T-helper 17 cell (primary cell): ENCODE measurements at regions not wholly inside any gene's neighbourhood (a gene's known extent, or its start where the extent isn't known, plus 50 kb on each side); places are given as distances from the start of the nearest gene placed in this dataset.
A peak's percentile ranks its signal among the peaks of the same experiment; 100 is the strongest.

Experiments used
- ATAC-seq: fragments of 150-1000 bp; cut with Tn5 transposase; 2 replicates; pipeline ENCODE4 v1.10.0; 2021; ENCODE audit warnings: mild to moderate bottlenecking, moderate library complexity
- DNase-seq, 3 donors: peaks; one replicate each; pipeline versions ENCODE4 v3.0.0 to v3.0.0-alpha.2; 2020 to 2021
- H3K9me3 ChIP-seq: one replicate; pipeline ENCODE4 v1.7.0; 2013; ENCODE audit warnings: low read length, mild to moderate bottlenecking; ENCODE audit not compliant: control insufficient read depth, poor library complexity, severe bottlenecking
- H3K27ac Mint-ChIP-seq: one replicate; pipeline ENCODE4 v1.8.0; 2022; ENCODE audit warnings: mild to moderate bottlenecking, moderate library complexity, mixed read lengths
- H3K27me3 Mint-ChIP-seq: one replicate; pipeline ENCODE4 v1.8.0; 2022; ENCODE audit warnings: mixed read lengths
- H3K36me3 Mint-ChIP-seq: one replicate; pipeline ENCODE4 v1.8.0; 2022; ENCODE audit warnings: low read depth, mixed read lengths
- H3K4me1 Mint-ChIP-seq: one replicate; pipeline ENCODE4 v1.8.0; 2022; ENCODE audit warnings: mild to moderate bottlenecking, mixed read lengths
- H3K4me3 Mint-ChIP-seq: one replicate; pipeline ENCODE4 v1.8.0; 2022; ENCODE audit warnings: mild to moderate bottlenecking, moderate library complexity, mixed read lengths

GRCh38 chr2:12073217-12073852 is 326.9 kb downstream of the LPIN1 start:
- H3K9me3 ChIP-seq: no peaks in the 10 kb centered on the region
- ATAC-seq (no peak), DNase-seq (no peak)
- H3K36me3 Mint-ChIP-seq: no peaks in the 10 kb centered on the region
- peaks cover 12% of the 10 kb centered on the region for H3K4me1 Mint-ChIP-seq
- no peak overlapping the region for H3K4me3 Mint-ChIP-seq
- no peak overlapping the region for H3K27ac Mint-ChIP-seq
- H3K27me3 Mint-ChIP-seq: peaks cover 4% of the 10 kb centered on the region

- H3K4me3 Mint-ChIP-seq: peak overlapping the region; percentile 52
- peak; percentile 57 for ATAC-seq
- no peaks in the 10 kb centered on the region for H3K36me3 Mint-ChIP-seq
- H3K4me1 Mint-ChIP-seq: peaks cover 12% of the 10 kb centered on the region
- H3K27ac Mint-ChIP-seq: peak overlapping the region; percentile 16
- DNase-seq: no peak
- H3K9me3 ChIP-seq: no peaks in the 10 kb centered on the region
- peaks cover 4% of the 10 kb centered on the region for H3K27me3 Mint-ChIP-seq
These were observed 327.9 kb downstream of the LPIN1 start for GRCh38 chr2:12074126-12074844.

GRCh38 chr2:12074845-12075217 is 328.4 kb downstream of the LPIN1 start:
- H3K27ac Mint-ChIP-seq: no peak overlapping the region
- H3K4me1 Mint-ChIP-seq: peaks cover 12% of the 10 kb centered on the region
- H3K36me3 Mint-ChIP-seq: no peaks in the 10 kb centered on the region
- H3K9me3 ChIP-seq: no peaks in the 10 kb centered on the region
- no peak for DNase-seq
- ATAC-seq: no peak
- peaks cover 4% of the 10 kb centered on the region for H3K27me3 Mint-ChIP-seq
- H3K4me3 Mint-ChIP-seq: no peak overlapping the region

GRCh38 chr2:12075603-12076002 is 329.2 kb downstream of the LPIN1 start:
- Mint-ChIP-seq H3K27ac (no peak overlapping the region), H3K4me1 (peaks cover 8% of the 10 kb centered on the region), H3K4me3 (no peak overlapping the region), H3K36me3 (no peaks in the 10 kb centered on the region), H3K27me3 (peaks cover under 1% of the 10 kb centered on the region)
- ATAC-seq: no peak
- no peaks in the 10 kb centered on the region for H3K9me3 ChIP-seq
- no peak for DNase-seq

- Mint-ChIP-seq H3K27ac (no peak overlapping the region), H3K4me3 (no peak overlapping the region), H3K36me3 (no peaks in the 10 kb centered on the region), H3K27me3 (no peaks in the 10 kb centered on the region), H3K4me1 (peaks cover 12% of the 10 kb centered on the region)
- H3K9me3 ChIP-seq: no peaks in the 10 kb centered on the region
- no peak for ATAC-seq
- DNase-seq: no peak
These were observed 330.4 kb downstream of the LPIN1 start for GRCh38 chr2:12076810-12077209.

- DNase-seq: no peak
- H3K4me3 Mint-ChIP-seq: no peak overlapping the region
- H3K36me3 Mint-ChIP-seq: no peaks in the 10 kb centered on the region
- H3K4me1 Mint-ChIP-seq: peaks cover 11% of the 10 kb centered on the region
- no peak for ATAC-seq
- peak overlapping the region; percentile 41 for H3K27ac Mint-ChIP-seq
- H3K27me3 Mint-ChIP-seq: no peaks in the 10 kb centered on the region
- H3K9me3 ChIP-seq: no peaks in the 10 kb centered on the region
These were observed 333.9 kb downstream of the LPIN1 start for GRCh38 chr2:12080360-12080759.

- H3K27ac Mint-ChIP-seq: peak overlapping the region; percentile 41
- H3K4me3 Mint-ChIP-seq: no peak overlapping the region
- no peaks in the 10 kb centered on the region for H3K27me3 Mint-ChIP-seq
- peaks cover 11% of the 10 kb centered on the region for H3K4me1 Mint-ChIP-seq
- no peaks in the 10 kb centered on the region for H3K36me3 Mint-ChIP-seq
- peak; percentile 92 for ATAC-seq
- DNase-seq: no peak
- H3K9me3 ChIP-seq: no peaks in the 10 kb centered on the region
These were observed 335.2 kb downstream of the LPIN1 start for GRCh38 chr2:12081481-12082210.

GRCh38 chr2:12083081-12083581 is 336.7 kb downstream of the LPIN1 start:
- Mint-ChIP-seq H3K27ac (no peak overlapping the region), H3K36me3 (no peaks in the 10 kb centered on the region), H3K4me3 (no peak overlapping the region), H3K4me1 (peaks cover 11% of the 10 kb centered on the region), H3K27me3 (no peaks in the 10 kb centered on the region)
- DNase-seq (no peak), ATAC-seq (no peak)
- no peaks in the 10 kb centered on the region for H3K9me3 ChIP-seq

GRCh38 chr2:12083713-12084419 is 337.4 kb downstream of the LPIN1 start:
- Mint-ChIP-seq H3K4me1 (peaks cover 11% of the 10 kb centered on the region), H3K36me3 (no peaks in the 10 kb centered on the region), H3K27ac (no peak overlapping the region), H3K27me3 (no peaks in the 10 kb centered on the region), H3K4me3 (peak overlapping the region; percentile 47)
- ATAC-seq (no peak), DNase-seq (no peak)
- no peaks in the 10 kb centered on the region for H3K9me3 ChIP-seq

- ATAC-seq (no peak), DNase-seq (no peak)
- no peak overlapping the region for H3K4me3 Mint-ChIP-seq
- H3K9me3 ChIP-seq: no peaks in the 10 kb centered on the region
- H3K4me1 Mint-ChIP-seq: no peaks in the 10 kb centered on the region
- no peak overlapping the region for H3K27ac Mint-ChIP-seq
- no peaks in the 10 kb centered on the region for H3K36me3 Mint-ChIP-seq
- peaks cover 4% of the 10 kb centered on the region for H3K27me3 Mint-ChIP-seq
These were observed 340.7 kb downstream of the LPIN1 start for GRCh38 chr2:12087175-12087574.

GRCh38 chr2:12087671-12088380 is 341.4 kb downstream of the LPIN1 start:
- peaks cover 4% of the 10 kb centered on the region for H3K27me3 Mint-ChIP-seq
- no peak overlapping the region for H3K27ac Mint-ChIP-seq
- H3K4me3 Mint-ChIP-seq: no peak overlapping the region
- H3K9me3 ChIP-seq: no peaks in the 10 kb centered on the region
- no peaks in the 10 kb centered on the region for H3K4me1 Mint-ChIP-seq
- DNase-seq (no peak), ATAC-seq (no peak)
- H3K36me3 Mint-ChIP-seq: no peaks in the 10 kb centered on the region

GRCh38 chr2:12089001-12089400 is 342.6 kb downstream of the LPIN1 start:
- no peak overlapping the region for H3K27ac Mint-ChIP-seq
- H3K36me3 Mint-ChIP-seq: no peaks in the 10 kb centered on the region
- no peaks in the 10 kb centered on the region for H3K9me3 ChIP-seq
- no peaks in the 10 kb centered on the region for H3K4me1 Mint-ChIP-seq
- H3K27me3 Mint-ChIP-seq: peaks cover 4% of the 10 kb centered on the region
- no peak for ATAC-seq
- no peak for DNase-seq
- no peak overlapping the region for H3K4me3 Mint-ChIP-seq
